ENCODE measurements at regions not wholly inside any gene's neighbourhood (a gene's known extent, or its start where the extent isn't known, plus 50 kb on each side); places are given as distances from the start of the nearest gene placed in this dataset.

- TF ChIP-seq CTCF (IDR thresholded peaks at IDR 0.05; ENCODE audit: poor library complexity, severe bottlenecking) = no peak
- Histone ChIP-seq H3K36me3 (ENCODE audit: low read depth) (no peaks in the 10 kb centered on the region), H3K4me3 (ENCODE audit: severe bottlenecking) (no peak overlapping the region), H3K27ac (ENCODE audit: poor library complexity, severe bottlenecking) (no peak overlapping the region), H3K9me3 (ENCODE audit: severe bottlenecking) (no peaks in the 10 kb centered on the region), H3K27me3 (ENCODE audit: insufficient read depth, poor library complexity, severe bottlenecking) (no peaks in the 10 kb centered on the region), H3K4me1 (ENCODE audit: insufficient read depth, poor library complexity, severe bottlenecking) (no peaks in the 10 kb centered on the region)
- no peak for ATAC-seq (ENCODE audit: low read depth)
- DNase-seq (ENCODE audit: low spot score) = no peak
Measured at GRCh38 chr6:142669471-142670351, 275.3 kb downstream of the HIVEP2 start.

DNA sequence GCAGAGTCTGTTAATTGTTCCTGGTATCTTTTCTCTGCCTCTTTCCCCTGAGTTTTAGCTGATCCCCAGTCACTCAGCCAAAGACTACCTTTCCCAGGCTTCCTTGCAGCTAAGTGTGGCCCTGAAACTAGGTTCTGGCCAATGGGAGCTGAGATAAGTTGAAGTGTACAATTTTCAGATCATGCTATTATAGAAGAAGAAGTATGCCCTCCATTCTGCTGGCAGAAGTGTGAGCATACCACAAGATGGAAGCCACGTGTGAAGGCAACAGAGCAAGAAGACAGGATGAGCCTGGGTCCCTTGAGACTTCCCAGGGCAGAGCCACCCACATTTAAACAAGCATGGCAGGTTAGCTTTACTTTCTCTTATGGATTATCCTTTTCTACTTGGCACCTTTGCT, 273.2 kb downstream of the HIVEP2 start:
- H3K4me3 ChIP-seq (ENCODE audit: severe bottlenecking) = no peak overlapping the region
- no peak for ATAC-seq (ENCODE audit: low read depth)
- H3K4me1 ChIP-seq (ENCODE audit: insufficient read depth, poor library complexity, severe bottlenecking) = no peaks in the 10 kb centered on the region
- H3K27me3 ChIP-seq (ENCODE audit: insufficient read depth, poor library complexity, severe bottlenecking) = peaks cover 4% of the 10 kb centered on the region
- H3K27ac ChIP-seq (ENCODE audit: poor library complexity, severe bottlenecking) = no peak overlapping the region
- H3K9me3 ChIP-seq (ENCODE audit: severe bottlenecking) = no peaks in the 10 kb centered on the region
- H3K36me3 ChIP-seq (ENCODE audit: low read depth) = no peaks in the 10 kb centered on the region
- no peak for DNase-seq (ENCODE audit: low spot score)
- TF ChIP-seq CTCF (IDR thresholded peaks at IDR 0.05; ENCODE audit: poor library complexity, severe bottlenecking) = no peak

DNA sequence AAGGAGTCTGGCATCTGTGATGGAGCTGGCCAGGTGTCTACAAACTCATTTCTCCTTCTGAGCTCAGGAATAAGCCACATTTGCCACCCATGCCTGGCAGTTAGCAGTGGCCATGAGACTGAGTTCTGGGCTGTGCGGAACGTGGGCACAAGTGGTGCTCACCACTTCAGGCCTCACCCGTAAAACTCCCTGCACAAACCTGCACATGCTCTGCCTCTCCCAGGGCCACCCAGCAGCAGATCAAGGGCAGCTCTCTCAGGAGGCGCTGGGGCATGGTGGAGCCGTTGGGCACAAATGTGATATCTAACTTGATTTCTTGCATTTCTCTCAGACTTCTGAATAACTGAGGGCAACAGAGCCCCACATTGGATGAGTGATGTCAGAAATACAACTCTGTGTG, 269.5 kb downstream of the HIVEP2 start:
- no peak for ATAC-seq (ENCODE audit: low read depth)
- no peaks in the 10 kb centered on the region for H3K9me3 ChIP-seq (ENCODE audit: severe bottlenecking)
- peaks cover 6% of the 10 kb centered on the region for H3K27me3 ChIP-seq (ENCODE audit: insufficient read depth, poor library complexity, severe bottlenecking)
- no peak overlapping the region for H3K27ac ChIP-seq (ENCODE audit: poor library complexity, severe bottlenecking)
- H3K36me3 ChIP-seq (ENCODE audit: low read depth) = no peaks in the 10 kb centered on the region
- H3K4me3 ChIP-seq (ENCODE audit: severe bottlenecking) = no peak overlapping the region
- no peak for DNase-seq (ENCODE audit: low spot score)
- no peak for TF ChIP-seq CTCF (IDR thresholded peaks at IDR 0.05; ENCODE audit: poor library complexity, severe bottlenecking)
- H3K4me1 ChIP-seq (ENCODE audit: insufficient read depth, poor library complexity, severe bottlenecking) = no peaks in the 10 kb centered on the region

DNA sequence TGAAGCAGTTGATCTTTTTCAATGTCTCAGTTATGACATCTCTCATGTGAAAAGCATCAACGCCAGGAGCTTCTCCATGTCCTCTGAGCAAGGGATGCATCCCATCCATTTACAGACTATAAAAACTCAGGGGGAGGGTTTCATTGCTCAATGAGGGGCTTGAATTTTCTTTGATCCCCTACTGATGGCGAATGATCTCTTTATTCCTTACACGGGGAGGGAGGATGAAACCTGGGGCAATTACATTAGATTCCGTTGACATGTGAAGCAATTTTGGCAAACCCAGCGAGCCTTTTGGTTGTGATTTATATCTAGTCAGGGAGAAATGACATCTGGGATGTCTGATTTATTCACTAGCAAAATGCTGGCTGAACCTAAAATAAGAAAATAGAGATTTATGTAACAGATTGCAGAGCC, 268.9 kb downstream of the HIVEP2 start:
- Histone ChIP-seq H3K4me1 (ENCODE audit: insufficient read depth, poor library complexity, severe bottlenecking) (no peaks in the 10 kb centered on the region), H3K36me3 (ENCODE audit: low read depth) (no peaks in the 10 kb centered on the region), H3K4me3 (ENCODE audit: severe bottlenecking) (no peak overlapping the region), H3K9me3 (ENCODE audit: severe bottlenecking) (no peaks in the 10 kb centered on the region), H3K27me3 (ENCODE audit: insufficient read depth, poor library complexity, severe bottlenecking) (peaks cover 6% of the 10 kb centered on the region), H3K27ac (ENCODE audit: poor library complexity, severe bottlenecking) (no peak overlapping the region)
- no peak for DNase-seq (ENCODE audit: low spot score)
- TF ChIP-seq CTCF (IDR thresholded peaks at IDR 0.05; ENCODE audit: poor library complexity, severe bottlenecking) = no peak
- ATAC-seq (ENCODE audit: low read depth) = no peak

DNA sequence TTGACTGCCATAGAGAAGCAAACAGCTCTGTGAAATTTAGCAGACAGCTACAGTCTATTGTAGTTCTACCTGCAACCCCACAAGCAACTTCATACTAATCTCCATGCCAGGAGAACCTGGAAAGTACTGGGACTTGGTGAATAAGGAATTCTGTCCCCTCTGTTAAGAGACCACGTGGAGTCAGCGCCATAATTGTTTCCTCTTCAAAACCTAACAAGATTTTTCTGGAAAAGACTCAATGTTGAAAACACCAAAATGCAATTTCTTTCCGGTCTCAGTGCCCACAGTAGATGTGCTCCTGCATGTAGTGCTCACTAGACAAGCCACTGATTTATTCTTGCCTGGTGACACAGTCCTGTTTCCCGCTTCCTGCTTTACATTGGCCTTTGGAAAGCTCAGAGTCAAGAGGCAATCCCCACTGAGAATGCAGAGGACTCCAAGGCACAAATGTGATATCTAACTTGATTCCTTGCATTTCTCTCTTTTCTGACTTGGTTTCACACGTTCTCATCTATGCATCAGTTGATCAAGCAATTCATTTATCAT, 268.3 kb downstream of the HIVEP2 start:
- no peak for DNase-seq (ENCODE audit: low spot score)
- Histone ChIP-seq H3K36me3 (ENCODE audit: low read depth) (no peaks in the 10 kb centered on the region), H3K4me3 (ENCODE audit: severe bottlenecking) (no peak overlapping the region), H3K27me3 (ENCODE audit: insufficient read depth, poor library complexity, severe bottlenecking) (peaks cover 6% of the 10 kb centered on the region), H3K27ac (ENCODE audit: poor library complexity, severe bottlenecking) (no peak overlapping the region), H3K4me1 (ENCODE audit: insufficient read depth, poor library complexity, severe bottlenecking) (no peaks in the 10 kb centered on the region), H3K9me3 (ENCODE audit: severe bottlenecking) (no peaks in the 10 kb centered on the region)
- ATAC-seq (ENCODE audit: low read depth) = no peak
- TF ChIP-seq CTCF (IDR thresholded peaks at IDR 0.05; ENCODE audit: poor library complexity, severe bottlenecking) = no peak
